SK-N-SH (cell line): ENCODE measurements at regions not wholly inside any gene's neighbourhood (a gene's known extent, or its start where the extent isn't known, plus 50 kb on each side); places are given as distances from the start of the nearest gene placed in this dataset.

ENCODE experiments used
- CTCF ChIA-PET: fragments of 300-600, 350-600 bp; formaldehyde crosslinking; extraction: SDS; loops from one replicate; lab custom pipeline; 2021; lab: Yijun Ruan, JAX
- POLR2A ChIA-PET: fragments of 350-600 bp; sonication (Branson Sonifier 250); formaldehyde crosslinking; extraction: SDS; loops from one replicate; lab custom pipeline; 2020; ENCODE audit warnings: antibody characterized with exemption, inconsistent platforms; lab: Yijun Ruan, JAX
- DNase-seq: peaks from one replicate; pipeline ENCODE4 v3.0.0; 2012
- H2AFZ ChIP-seq: fragments of 200-600 bp; sonication (generic); 2 replicates; pipeline ENCODE4 v1.8.1; 2016; ENCODE audit warnings: antibody characterized with exemption, mild to moderate bottlenecking, low read depth
- H3F3A ChIP-seq: fragments of 200-600 bp; sonication (generic); replicated peaks from 2 replicates; pipeline ENCODE3; 2016; ENCODE audit warnings: antibody characterized with exemption, mild to moderate bottlenecking; ENCODE audit not compliant: insufficient read depth
- H3K27ac ChIP-seq, 2 experiments: fragments of 200-500 bp in 1 of 2; fragments of 200-600 bp in 1 of 2; sonication (Bioruptor generic) in 1 of 2; sonication (generic), shearing (Covaris generic) in 1 of 2; 2 replicates each; pipeline versions ENCODE4 v1.5.1 to v1.6.1; 2014 to 2016; ENCODE audit warnings: low read depth in 2 of 2, inconsistent platforms in 1 of 2, low read length in 1 of 2, mild to moderate bottlenecking in 1 of 2, mixed read lengths in 1 of 2
- H3K27me3 ChIP-seq: fragments of 200-600 bp; sonication (generic), shearing (Covaris generic); 2 replicates; pipeline ENCODE4 v1.6.1; 2016; ENCODE audit warnings: mixed run types; ENCODE audit not compliant: insufficient read depth
- H3K36me3 ChIP-seq, 2 experiments: fragments of 200-500 bp in 1 of 2; fragments of 200-600 bp in 1 of 2; sonication (Bioruptor generic) in 1 of 2; sonication (generic) in 1 of 2; replicated peaks in 1 of 2; 2 replicates each; pipeline versions ENCODE3 to v1.5.1; 2014 to 2016; ENCODE audit warnings: low read length in 1 of 2, mild to moderate bottlenecking in 1 of 2; ENCODE audit not compliant: insufficient read depth in 2 of 2, control insufficient read depth in 1 of 2
- H3K4me1 ChIP-seq, 2 experiments: fragments of 200-500 bp in 1 of 2; fragments of 200-600 bp in 1 of 2; sonication (Bioruptor generic) in 1 of 2; sonication (generic), shearing (Covaris generic) in 1 of 2; 2 replicates each; pipeline versions ENCODE4 v1.5.1 to v1.6.1; 2014 to 2016; ENCODE audit warnings: low read depth in 1 of 2, low read length in 1 of 2, mixed run types in 1 of 2; ENCODE audit not compliant: insufficient read depth in 2 of 2, control insufficient read depth in 1 of 2
- H3K4me2 ChIP-seq: fragments of 200-600 bp; sonication (generic), shearing (Covaris generic); 2 replicates; pipeline ENCODE4 v1.6.1; 2017; ENCODE audit warnings: mixed run types
- H3K4me3 ChIP-seq, 2 experiments: fragments of 200-500 bp in 1 of 2; fragments of 200-600 bp in 1 of 2; sonication (Bioruptor generic) in 1 of 2; sonication (generic), shearing (Covaris generic) in 1 of 2; 2 replicates each; pipeline versions ENCODE4 v1.5.1 to v1.8.1; 2014 to 2016; ENCODE audit warnings: low read depth in 2 of 2, inconsistent platforms in 1 of 2, low read length in 1 of 2, mild to moderate bottlenecking in 1 of 2, mixed read lengths in 1 of 2, moderate library complexity in 1 of 2
- H3K79me2 ChIP-seq: fragments of 200-600 bp; sonication (generic); 2 replicates; pipeline ENCODE4 v1.8.1; 2017; ENCODE audit warnings: mild to moderate bottlenecking; ENCODE audit not compliant: insufficient read depth
- H3K9ac ChIP-seq: fragments of 200-600 bp; sonication (generic); 2 replicates; pipeline ENCODE4 v1.6.1; 2017; ENCODE audit warnings: mixed run types
- H3K9me2 ChIP-seq: fragments of 200-600 bp; sonication (generic); 2 replicates; pipeline ENCODE4 v1.6.1; 2017; ENCODE audit warnings: mixed run types
- H3K9me3 ChIP-seq: fragments of 200-600 bp; sonication (generic); 2 replicates; pipeline ENCODE4 v1.6.1; 2017; ENCODE audit warnings: mixed run types, mild to moderate bottlenecking, moderate library complexity
- H4K20me1 ChIP-seq: fragments of 200-600 bp; sonication (generic); 2 replicates; pipeline ENCODE4 v1.6.1; 2017; ENCODE audit warnings: mild to moderate bottlenecking, mixed run types; ENCODE audit not compliant: insufficient read depth
- CTCF ChIP-seq: fragments of 200-600 bp; sonication (generic); IDR thresholded peaks from 2 replicates; pipeline ENCODE4 v1.6.1; 2017; ENCODE audit warnings: antibody characterized with exemption, mild to moderate bottlenecking, moderate library complexity
- ELF1 ChIP-seq: IDR thresholded peaks from 2 replicates; pipeline ENCODE4 v1.4.0; 2012
- FOSL2 ChIP-seq: IDR thresholded peaks from 2 replicates; pipeline ENCODE4 v1.4.0; 2012; ENCODE audit warnings: low read depth, mild to moderate bottlenecking, moderate library complexity, borderline replicate concordance
- FOXJ3 ChIP-seq: sonication (generic); formaldehyde crosslinking; IDR thresholded peaks from 2 replicates; pipeline ENCODE4 v1.5.1; 2020; ENCODE audit warnings: mild to moderate bottlenecking, missing genetic modification reagents
- FOXM1 ChIP-seq: IDR thresholded peaks from 2 replicates; pipeline ENCODE4 v1.4.0; 2012; ENCODE audit warnings: low read depth, mild to moderate bottlenecking
- MAX ChIP-seq: IDR thresholded peaks from 2 replicates; pipeline ENCODE4 v1.4.0; 2012; ENCODE audit warnings: low read depth
- MEF2A ChIP-seq: IDR thresholded peaks from 2 replicates; pipeline ENCODE4 v1.4.0; 2012; ENCODE audit warnings: low read depth, borderline replicate concordance
- MXI1 ChIP-seq: IDR thresholded peaks from 2 replicates; pipeline ENCODE4 v1.6.1; 2012; ENCODE audit warnings: mild to moderate bottlenecking, low read depth, low read length, improper control_type of control experiment
- RAD21 ChIP-seq: IDR thresholded peaks from 2 replicates; pipeline ENCODE4 v1.6.1; 2012; ENCODE audit warnings: mild to moderate bottlenecking, low read length
- RCOR1 ChIP-seq: fragments of 150-350 bp; IDR thresholded peaks from 2 replicates; pipeline ENCODE4 v1.6.1; 2017; ENCODE audit warnings: antibody characterized with exemption, low read length
- RXRA ChIP-seq: IDR thresholded peaks from 2 replicates; pipeline ENCODE4 v1.4.0; 2012; ENCODE audit warnings: low read depth, mild to moderate bottlenecking, borderline replicate concordance
- TAF1 ChIP-seq: IDR thresholded peaks from 2 replicates; pipeline ENCODE4 v1.6.1; 2012; ENCODE audit warnings: low read depth, mild to moderate bottlenecking, low read length, moderate library complexity, borderline replicate concordance
- ZBTB33 ChIP-seq: IDR thresholded peaks from 2 replicates; pipeline ENCODE4 v1.4.0; 2012; ENCODE audit warnings: low read depth, borderline replicate concordance
- whole genome bisulfite sequencing: methylation state at CpG from one replicate; pipeline ENCODE4 v1.1.6; 2017; ENCODE audit warnings: low lambda C conversion rate; 5-methylcytosine and 5-hydroxymethylcytosine counted together
- TF ChIP-seq, protein P1 (sequence below): IDR thresholded peaks from 2 replicates; pipeline ENCODE4 v1.6.1; 2012; ENCODE audit warnings: mild to moderate bottlenecking, low read depth, low read length, moderate library complexity
- TF ChIP-seq, protein P2 (sequence below): IDR thresholded peaks from 2 replicates; pipeline ENCODE4; 2012
- TF ChIP-seq, protein P3 (sequence below): IDR thresholded peaks from 2 replicates; pipeline ENCODE4 v1.4.0; 2012; ENCODE audit warnings: low read depth, borderline replicate concordance

- TF ChIP-seq MAX (no peak), FOXJ3 (CRISPR knock-in tag) (no peak), FOXM1 (no peak), ELF1 (no peak)
- TF ChIP-seq, protein P1, sequence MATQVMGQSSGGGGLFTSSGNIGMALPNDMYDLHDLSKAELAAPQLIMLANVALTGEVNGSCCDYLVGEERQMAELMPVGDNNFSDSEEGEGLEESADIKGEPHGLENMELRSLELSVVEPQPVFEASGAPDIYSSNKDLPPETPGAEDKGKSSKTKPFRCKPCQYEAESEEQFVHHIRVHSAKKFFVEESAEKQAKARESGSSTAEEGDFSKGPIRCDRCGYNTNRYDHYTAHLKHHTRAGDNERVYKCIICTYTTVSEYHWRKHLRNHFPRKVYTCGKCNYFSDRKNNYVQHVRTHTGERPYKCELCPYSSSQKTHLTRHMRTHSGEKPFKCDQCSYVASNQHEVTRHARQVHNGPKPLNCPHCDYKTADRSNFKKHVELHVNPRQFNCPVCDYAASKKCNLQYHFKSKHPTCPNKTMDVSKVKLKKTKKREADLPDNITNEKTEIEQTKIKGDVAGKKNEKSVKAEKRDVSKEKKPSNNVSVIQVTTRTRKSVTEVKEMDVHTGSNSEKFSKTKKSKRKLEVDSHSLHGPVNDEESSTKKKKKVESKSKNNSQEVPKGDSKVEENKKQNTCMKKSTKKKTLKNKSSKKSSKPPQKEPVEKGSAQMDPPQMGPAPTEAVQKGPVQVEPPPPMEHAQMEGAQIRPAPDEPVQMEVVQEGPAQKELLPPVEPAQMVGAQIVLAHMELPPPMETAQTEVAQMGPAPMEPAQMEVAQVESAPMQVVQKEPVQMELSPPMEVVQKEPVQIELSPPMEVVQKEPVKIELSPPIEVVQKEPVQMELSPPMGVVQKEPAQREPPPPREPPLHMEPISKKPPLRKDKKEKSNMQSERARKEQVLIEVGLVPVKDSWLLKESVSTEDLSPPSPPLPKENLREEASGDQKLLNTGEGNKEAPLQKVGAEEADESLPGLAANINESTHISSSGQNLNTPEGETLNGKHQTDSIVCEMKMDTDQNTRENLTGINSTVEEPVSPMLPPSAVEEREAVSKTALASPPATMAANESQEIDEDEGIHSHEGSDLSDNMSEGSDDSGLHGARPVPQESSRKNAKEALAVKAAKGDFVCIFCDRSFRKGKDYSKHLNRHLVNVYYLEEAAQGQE, result no peak
These were observed 428.8 kb downstream of the PCDH7 start (continued) for GRCh38 chr4:31148990-31149389.

DNA sequence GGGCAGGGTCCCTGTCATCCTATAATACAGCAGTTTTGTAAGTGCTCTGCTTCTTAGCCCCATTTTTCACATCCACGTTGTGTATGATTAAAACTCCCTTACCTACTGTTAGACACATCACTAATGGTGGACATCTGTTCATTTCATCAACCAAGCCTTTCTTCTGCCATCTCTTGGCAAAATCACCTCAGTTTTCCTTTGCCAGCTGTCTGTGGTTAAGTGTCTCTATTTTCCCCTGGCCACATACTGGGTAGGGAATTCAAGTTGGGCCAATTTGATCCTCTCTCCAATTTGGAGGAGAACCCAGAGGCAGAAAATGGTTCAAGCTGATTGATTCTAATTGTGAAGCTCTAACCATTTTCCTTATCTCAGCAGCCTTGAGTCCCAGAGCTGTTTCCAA, 436.1 kb downstream of the PCDH7 start:
- DNase-seq, result no peak
- Histone ChIP-seq H2AFZ (no peak overlapping the region), H3K4me3 (no peak overlapping the region), H3K9me3 (no peaks in the 10 kb centered on the region), H4K20me1 (no peaks in the 10 kb centered on the region), H3K79me2 (no peaks in the 10 kb centered on the region), H3K27me3 (no peaks in the 10 kb centered on the region), H3F3A (no peaks in the 10 kb centered on the region), H3K9ac (no peak overlapping the region), H3K4me2 (no peak overlapping the region), H3K4me1 (no peaks in the 10 kb centered on the region), H3K9me2 (no peaks in the 10 kb centered on the region), H3K36me3 (no peaks in the 10 kb centered on the region), H3K27ac (no peak overlapping the region)
- no peak for TF ChIP-seq RAD21
- TF ChIP-seq FOXJ3 (CRISPR knock-in tag), result no peak
- no peak for TF ChIP-seq MEF2A
- no peak for TF ChIP-seq RXRA
- TF ChIP-seq RCOR1, result no peak
- no peak for TF ChIP-seq TAF1
- TF ChIP-seq, protein P2, sequence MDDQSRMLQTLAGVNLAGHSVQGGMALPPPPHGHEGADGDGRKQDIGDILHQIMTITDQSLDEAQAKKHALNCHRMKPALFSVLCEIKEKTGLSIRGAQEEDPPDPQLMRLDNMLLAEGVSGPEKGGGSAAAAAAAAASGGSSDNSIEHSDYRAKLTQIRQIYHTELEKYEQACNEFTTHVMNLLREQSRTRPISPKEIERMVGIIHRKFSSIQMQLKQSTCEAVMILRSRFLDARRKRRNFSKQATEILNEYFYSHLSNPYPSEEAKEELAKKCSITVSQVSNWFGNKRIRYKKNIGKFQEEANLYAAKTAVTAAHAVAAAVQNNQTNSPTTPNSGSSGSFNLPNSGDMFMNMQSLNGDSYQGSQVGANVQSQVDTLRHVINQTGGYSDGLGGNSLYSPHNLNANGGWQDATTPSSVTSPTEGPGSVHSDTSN, result no peak
- POLR2A ChIA-PET, result no interaction called here
- 20% methylated on average over 1 of the region's 1 CpG for WGBS
- CTCF ChIA-PET, result no interaction called here

- Histone ChIP-seq H4K20me1 (no peaks in the 10 kb centered on the region), H3F3A (no peaks in the 10 kb centered on the region), H3K79me2 (no peaks in the 10 kb centered on the region), H3K9me2 (no peaks in the 10 kb centered on the region), H3K4me3 (no peak overlapping the region), H2AFZ (no peak overlapping the region), H3K4me2 (no peak overlapping the region), H3K27ac (no peak overlapping the region), H3K9me3 (no peaks in the 10 kb centered on the region), H3K9ac (no peak overlapping the region), H3K4me1 (no peaks in the 10 kb centered on the region), H3K27me3 (no peaks in the 10 kb centered on the region), H3K36me3 (no peaks in the 10 kb centered on the region)
- no peak for DNase-seq
- ChIA-PET CTCF (no interaction called here), POLR2A (no interaction called here)
- WGBS, result 36% methylated on average over 3 of the region's 3 CpGs
- TF ChIP-seq ZBTB33 (no peak), ELF1 (no peak), RXRA (no peak), CTCF (no peak), MXI1 (no peak), FOSL2 (no peak)
- TF ChIP-seq, protein P3, sequence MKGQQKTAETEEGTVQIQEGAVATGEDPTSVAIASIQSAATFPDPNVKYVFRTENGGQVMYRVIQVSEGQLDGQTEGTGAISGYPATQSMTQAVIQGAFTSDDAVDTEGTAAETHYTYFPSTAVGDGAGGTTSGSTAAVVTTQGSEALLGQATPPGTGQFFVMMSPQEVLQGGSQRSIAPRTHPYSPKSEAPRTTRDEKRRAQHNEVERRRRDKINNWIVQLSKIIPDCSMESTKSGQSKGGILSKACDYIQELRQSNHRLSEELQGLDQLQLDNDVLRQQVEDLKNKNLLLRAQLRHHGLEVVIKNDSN, result no peak
- TF ChIP-seq, protein P2, result no peak
These were observed 440.0 kb downstream of the PCDH7 start for GRCh38 chr4:31160146-31160545.
